ENCODE measurements at regions not wholly inside any gene's neighbourhood (a gene's known extent, or its start where the extent isn't known, plus 50 kb on each side); places are given as distances from the start of the nearest gene placed in this dataset.
"Not testable (repeated sequence)": the region's sequence is repeated elsewhere in the genome, so short reads cannot be mapped to it uniquely, and the experiment has no call there.

DNA sequence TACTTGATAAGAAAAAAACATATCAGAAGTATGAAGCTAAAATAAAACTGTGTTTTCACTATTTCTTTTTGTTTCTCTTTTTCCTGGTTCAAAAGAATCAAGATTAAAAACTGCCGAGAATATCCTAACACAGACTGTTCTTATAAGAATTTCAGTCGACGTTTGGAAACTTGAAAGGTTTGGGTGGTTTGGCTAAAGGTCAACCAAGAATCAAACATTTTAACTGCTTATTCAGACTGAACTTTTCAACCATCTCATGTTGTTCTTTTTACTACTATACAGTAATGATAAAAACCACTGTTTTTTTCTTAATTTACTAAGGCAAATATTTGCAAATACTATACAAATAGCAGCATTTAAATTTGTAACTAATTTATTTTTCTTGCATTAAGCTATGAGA lies 308.5 kb upstream of the TFPI start:
- ChIA-PET POLR2A (no interaction called here), CTCF (no interaction called here)

DNA sequence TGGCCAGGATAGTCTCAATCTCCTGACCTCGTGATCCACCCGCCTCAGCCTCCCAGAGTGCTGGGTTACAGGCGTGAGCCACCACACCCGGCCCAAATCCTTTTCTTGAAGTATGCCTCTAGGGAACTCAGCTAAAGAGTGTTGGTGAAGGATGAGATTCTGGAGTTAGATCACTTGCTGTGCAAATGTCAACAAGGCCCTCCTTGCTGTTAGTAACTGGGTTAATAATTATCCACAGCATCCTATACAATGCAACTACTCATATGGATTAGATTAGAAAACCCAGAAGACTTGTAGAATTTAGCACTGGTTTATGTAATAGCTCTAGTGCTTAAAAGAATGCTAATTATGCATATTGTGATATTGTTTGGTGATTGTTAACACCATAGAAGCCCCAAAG lies 310.8 kb upstream of the TFPI start:
- POLR2A ChIA-PET = no interaction called here
- CTCF ChIA-PET = no interaction called here

DNA sequence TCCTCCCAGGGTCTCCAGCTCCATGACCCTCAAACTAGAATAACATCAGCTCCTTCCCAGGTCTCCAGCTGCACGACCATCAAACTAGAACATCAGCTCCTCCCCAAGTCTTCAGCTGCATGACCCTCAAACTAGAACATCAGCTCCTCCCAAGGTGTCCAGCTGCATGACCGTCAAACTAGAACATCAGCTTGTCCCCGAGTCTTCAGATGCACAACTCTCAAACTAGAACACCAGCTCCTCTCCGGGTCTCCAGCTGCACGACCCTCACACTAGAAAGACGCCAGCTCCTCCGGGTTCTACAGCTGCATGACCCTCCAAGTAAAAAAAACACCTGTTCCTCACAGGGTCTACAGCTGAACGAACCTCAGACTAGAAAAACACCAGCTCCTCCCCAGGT lies 312.9 kb upstream of the TFPI start:
- POLR2A ChIA-PET = no interaction called here
- CTCF ChIA-PET = no interaction called here

DNA sequence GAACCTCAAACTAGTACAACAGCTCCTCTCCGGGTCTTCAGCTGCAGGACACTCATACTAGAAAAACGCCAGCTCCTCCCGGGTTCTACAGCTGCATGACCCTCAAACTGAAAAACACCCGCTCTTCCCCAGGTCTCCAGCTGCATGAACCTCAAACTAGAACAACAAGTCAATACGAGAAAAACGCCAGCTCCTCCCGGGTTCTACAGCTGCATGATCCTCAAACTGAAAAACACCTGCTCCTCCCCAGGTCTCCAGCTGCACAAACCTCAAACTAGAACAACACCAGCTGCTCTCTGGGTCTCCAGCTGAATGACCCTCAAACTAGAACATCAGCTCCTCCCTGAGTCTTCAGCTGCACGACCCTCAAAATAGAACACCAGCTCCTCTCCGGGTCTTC lies 315.0 kb upstream of the TFPI start:
- ChIA-PET CTCF (no interaction called here), POLR2A (no interaction called here)

DNA sequence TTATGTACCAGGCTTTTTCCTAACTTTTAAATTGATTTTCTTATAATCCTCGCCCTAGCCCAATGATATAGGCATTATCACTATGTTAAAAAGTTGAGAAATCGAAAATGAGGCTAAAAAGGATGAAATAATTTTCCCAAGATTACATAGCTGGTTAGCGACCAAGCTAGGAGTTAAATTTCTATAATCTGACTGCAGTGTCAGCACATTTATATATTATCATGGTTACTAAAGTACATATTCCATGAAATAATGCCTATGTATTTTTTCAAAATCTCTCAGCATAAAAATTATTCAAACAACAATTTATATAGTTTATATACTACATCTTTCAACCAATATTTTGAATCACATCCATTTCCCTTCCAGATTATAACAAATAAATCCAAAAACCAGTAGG lies 317.3 kb upstream of the TFPI start:
- POLR2A ChIA-PET = no interaction called here
- CTCF ChIA-PET = no interaction called here

DNA sequence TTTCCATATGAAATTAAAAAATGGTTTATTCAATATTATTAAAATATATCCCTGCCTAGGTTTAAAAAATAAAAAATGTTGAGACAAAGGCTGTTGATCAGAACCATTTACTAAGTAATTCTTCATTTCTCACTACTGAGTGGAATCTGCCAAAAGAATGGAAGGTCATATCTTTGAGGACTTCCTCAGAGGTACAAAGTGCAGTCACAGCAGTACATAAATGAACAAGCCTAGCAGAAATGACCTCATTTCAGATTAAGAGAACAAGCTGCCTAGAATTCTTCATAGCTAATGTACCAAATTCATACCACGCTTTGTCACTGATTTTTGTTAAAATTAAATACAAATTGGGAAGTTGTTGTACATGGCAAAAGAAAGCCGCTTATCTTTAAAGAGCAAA lies 318.9 kb upstream of the TFPI start:
- ChIA-PET CTCF (no interaction called here), POLR2A (no interaction called here)

DNA sequence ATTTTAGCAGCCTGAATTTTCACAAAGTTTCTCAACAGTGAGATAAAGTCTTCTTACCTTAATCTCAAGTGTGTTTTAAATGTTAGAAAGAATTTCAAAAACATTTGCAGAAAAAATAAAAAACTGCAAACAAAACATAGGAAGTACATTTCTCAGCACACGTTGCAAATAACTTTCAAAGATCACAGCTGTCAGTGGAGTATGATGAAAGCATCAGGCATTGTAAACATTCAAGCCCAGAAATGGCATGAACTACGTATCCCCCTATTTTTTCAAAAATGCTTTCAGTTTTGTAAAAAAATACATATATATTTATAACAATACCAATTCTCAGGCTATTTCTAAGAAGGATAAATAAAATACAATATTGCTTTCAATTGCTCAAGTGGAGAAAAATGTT lies 320.6 kb upstream of the TFPI start:
- POLR2A ChIA-PET = no interaction called here
- CTCF ChIA-PET = no interaction called here

DNA sequence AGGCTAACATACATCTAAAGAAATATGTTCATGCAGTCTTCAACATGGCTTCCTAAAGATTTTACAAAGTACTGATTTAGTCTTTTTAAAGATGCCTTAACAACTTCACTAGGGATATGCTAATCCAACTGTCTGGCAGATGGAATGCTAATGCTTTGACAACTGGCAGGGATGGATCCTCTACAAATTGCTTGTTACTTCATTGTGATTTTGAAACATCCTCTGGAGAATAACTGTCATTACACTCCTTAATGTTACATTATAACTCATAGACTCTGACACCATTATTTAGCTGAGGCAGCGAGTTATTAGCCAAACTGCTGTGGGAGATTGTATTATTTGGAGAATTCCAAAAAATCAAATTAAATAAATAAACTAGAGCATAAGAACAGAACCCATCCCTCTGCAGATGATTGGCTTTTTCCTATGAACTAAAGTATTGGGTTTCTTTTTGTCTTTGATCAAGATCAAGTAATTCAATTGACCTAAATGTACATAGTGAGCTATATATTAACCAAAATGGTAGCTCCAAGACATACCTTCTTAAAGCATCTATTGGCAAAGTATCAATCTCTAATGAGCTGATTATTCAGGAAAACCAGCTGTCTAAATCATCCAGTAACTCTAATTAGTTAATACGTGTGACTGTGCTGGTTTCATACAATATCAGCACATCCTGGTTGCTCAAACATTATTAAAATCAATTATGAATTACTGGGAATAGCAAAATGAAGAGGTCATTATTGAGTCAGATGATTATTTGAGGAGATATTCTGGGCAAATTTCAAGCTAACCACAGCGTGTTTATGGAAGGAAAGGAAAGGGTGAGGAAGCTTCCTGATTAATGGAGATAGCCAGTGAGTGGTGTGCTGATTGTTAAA lies 321.3 kb upstream of the TFPI start:
- ChIA-PET POLR2A (no interaction called here), CTCF (no interaction called here)

DNA sequence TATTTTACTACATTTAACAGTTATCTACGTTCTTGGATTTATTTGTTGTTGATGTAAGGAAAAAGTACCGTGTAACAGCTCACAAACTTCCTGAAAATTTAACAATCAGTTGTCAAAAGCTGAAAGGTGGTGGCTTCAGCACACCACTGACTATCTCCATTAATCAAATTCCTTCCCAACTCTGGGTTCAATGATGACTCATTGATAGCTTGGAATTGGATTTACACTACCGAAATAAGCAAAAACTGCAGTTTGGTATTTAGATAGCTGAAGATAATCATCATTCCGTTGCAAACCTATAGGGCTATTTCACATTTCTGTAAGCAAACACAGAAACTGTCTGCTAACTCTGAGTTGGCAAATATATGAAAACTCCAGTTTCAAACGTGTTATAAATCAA lies 322.3 kb upstream of the TFPI start:
- POLR2A ChIA-PET = no interaction called here
- CTCF ChIA-PET = no interaction called here

DNA sequence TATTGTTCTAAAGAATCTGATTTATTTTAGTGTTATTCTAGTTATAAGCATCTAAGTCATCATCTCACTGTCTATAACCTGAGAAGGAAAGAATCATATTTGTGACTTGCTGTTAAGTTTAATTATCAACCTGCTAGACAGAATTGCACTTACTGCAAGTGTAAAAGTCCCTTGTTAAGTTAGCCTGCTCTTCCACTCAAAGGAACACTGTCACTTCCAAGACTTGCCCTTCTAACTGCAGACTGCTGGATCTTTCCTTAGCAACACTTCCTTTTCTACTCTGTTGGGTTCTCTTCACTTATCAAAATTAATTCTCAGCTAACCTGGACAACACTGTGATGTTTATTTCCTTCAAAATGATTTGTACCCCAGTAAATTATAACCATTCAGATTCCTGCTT lies 323.2 kb upstream of the TFPI start:
- ChIA-PET CTCF (no interaction called here), POLR2A (no interaction called here)

DNA sequence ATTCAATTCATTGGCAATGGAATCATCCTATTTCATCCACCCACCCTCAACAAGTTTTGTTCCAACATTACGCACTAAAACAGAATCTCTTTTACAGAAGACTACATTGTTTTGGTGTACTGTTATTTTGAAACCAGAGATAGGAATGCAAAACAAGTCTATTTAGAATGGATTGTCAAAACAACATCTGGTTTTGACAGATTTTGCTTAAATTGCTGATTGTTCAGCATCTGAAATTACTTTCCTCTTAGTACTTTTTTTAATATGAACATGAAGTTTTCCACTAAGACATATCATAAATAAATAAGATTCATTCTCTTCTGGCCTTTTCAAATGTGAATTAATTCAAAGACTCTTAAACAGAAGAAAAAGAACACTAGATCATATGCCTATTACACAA lies 323.9 kb upstream of the TFPI start:
- ChIA-PET POLR2A (no interaction called here), CTCF (no interaction called here)

DNA sequence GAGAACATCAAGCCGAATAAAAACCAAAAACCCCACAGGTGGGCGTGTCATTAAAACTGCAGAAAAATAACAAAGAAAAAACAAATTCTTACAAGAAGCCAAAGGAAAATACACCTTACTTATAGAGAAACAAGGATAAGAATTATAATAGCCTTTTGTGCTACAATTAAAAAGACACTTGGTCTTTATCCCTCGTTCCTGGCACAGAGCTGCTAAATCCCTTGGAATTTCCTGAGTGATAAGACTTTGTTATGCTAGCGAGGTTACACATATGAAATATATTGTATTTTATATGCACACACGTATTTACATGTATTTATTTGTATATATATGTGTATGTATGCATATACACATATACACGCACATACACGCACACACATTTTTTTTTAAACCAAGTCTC lies 325.3 kb upstream of the TFPI start:
- ChIA-PET CTCF (no interaction called here), POLR2A (no interaction called here)

DNA sequence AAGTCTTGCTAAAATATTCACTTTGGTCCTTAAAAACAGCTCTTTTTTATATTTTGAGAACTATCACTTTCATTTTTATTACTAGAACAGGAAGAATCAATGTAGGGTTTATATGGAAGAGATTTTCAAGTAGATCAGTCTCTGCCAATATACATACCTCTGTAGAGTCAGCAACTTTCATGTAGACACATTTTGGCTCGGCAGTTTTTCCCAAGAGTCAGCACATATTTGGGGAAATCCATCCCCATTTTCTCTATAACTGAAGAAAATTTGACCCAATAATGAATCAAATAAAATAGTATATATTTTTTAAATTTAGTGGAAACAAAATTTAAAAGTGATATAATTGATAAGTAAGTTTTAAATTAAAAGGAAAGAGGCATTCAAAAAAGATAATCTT lies 329.8 kb upstream of the TFPI start:
- ChIA-PET POLR2A (no interaction called here), CTCF (no interaction called here)

DNA sequence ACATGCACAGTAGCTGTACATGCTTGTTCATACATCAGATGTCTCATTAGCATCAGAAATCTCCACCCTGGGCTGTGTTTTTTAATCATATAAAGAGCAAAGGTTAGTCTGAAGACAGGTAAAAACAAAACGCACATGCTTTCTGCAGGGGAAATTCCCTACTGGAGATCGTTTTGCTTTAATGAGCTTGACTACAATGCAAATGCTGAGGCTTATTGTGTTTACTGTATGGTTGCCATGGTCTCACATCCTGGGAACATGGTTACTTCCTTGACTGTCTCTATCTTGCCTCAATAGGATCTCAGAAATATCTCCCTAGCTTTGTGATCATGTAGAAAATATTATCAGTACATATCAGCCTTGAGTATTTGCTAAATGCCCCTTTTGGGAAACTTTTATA lies 336.5 kb upstream of the TFPI start:
- ChIA-PET CTCF (no interaction called here), POLR2A (no interaction called here)

DNA sequence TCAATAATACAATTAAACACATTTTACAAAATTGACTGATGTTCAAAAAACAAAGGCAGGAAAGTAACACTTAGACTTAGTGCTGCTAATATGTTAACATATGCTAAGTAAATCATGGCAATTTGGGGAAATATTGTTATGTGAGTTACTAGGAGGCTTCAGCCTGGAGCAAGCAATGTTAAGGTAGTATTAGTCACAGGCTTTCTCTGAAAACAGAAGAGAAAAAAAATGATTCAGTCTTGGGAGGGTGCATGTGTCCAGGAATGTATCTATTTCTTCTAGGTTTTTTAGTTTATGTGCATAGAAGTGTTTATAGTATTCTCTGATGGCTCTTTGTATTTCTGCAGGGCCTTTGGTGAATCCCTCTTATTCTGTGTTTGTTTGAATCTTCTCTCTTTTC lies 345.8 kb upstream of the TFPI start:
- ChIA-PET POLR2A (no interaction called here), CTCF (no interaction called here)

DNA sequence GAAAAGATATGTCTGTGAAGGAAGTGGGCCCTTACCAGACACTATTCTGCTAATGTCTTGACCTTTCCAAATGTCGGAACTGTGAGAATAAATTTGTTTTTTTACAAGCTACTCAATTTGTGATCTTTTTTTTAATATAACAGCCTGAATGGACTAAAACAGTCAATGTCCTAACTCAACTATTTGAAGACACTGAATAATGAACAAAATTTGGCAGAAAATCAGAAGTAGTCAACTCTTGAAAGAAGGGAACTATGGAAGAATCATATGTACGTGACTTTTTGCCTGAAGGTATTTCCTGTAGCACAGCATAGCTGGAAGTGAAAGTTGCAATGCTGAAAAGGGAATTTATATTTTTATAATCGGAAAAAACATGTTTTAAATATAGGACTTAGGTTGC lies 351.8 kb upstream of the TFPI start:
- ChIA-PET POLR2A (no interaction called here), CTCF (no interaction called here)

DNA sequence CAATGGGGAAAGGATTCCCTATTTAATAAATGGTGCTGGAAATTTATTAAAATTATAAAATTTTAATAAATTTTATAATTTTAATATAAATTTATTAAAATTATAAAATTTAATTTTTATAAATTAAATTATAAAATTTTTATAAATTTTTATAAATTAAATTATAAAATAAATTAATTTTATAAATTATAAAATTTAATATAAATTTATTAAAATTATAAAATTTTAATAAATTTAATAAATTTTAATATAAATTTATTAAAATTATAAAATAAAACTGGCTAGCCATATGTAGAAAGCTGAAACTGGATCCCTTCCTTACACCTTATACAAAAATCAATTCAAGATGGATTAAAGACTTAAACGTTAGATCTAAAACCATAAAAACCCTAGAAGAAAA lies 356.7 kb upstream of the TFPI start:
- CTCF ChIA-PET, POLR2A ChIA-PET: not testable (repeated sequence)

DNA sequence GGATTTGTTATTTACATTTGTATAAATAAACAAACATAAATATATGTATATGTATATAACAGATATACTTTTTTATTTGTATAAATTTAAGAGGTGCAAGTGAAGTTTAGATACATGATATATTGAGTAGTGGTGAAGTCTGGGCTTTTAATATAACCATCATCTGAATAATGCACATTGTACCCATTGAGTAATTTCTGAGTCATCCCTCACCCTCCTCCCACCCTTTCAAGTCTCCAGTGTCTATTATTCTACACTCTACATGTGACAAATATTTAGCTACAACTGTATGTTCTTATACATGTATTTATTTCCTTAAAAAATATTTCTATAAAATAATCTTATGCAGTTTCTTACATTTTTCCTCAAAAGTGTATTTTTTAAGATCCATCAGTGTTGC lies 358.7 kb upstream of the TFPI start:
- CTCF ChIA-PET = no interaction called here
- POLR2A ChIA-PET = no interaction called here

DNA sequence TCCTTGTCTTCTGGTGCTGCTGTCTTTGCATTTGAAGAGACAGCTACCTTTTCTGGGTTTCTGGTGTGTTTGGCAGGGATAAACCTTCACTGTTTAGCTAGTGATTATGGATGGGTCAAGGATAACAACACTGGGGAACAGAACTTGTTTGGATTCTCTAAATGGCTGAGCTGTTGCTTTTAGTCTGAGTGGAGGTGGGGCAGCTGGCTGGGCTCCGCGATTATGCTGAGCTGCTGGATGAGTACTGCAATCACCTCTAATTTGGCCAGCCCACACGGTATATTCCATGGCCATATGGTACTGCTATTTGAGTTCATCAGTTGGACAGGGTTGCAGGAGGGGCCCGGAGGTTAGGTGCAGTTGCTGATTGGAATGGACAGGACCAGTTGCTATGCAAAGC lies 361.6 kb upstream of the TFPI start:
- ChIA-PET CTCF (no interaction called here), POLR2A (no interaction called here)

DNA sequence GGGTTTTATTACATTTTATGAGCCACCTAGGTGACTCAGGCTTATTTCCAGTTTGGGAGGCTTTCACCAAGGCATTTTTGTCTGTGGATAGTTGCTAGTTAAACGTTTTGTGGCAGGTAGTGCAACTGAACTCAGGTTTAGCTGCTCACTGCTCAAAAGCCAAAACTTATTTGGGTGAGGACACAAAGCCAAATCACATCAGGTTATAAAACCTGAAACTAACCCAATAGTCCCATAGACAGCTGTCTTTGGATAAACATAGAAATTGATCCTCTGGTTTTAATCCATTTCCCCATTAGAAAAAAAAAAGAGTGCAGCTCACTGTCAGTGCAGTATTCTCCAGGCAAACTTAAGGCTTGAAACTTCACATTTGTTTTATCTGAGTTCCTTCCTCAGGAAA lies 362.6 kb upstream of the TFPI start:
- ChIA-PET CTCF (no interaction called here), POLR2A (no interaction called here)

DNA sequence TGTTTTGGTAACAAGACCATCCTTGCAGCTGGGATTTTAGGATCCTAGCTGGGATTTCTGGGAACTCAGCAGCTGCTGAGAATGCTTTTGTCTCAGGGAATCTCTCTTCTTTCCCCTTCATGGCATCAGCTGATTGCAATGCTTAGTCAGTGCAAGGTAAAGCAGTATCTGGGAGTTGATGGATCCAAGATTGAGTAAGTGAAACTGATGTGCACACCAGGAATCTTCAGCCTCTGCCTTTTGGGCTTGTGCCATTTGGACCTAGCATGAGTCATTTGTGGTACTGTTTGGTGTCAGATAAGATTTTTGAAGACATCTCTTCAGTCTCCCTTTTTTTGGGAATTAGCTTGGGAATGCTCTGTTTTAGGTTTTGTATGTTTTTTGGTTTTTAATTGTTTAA lies 363.3 kb upstream of the TFPI start:
- ChIA-PET CTCF (interaction anchor here (0.6 kb wide), 1 partner anchor 877 kb away, joined by 3 read pairs; no protein-coding TSS in a partner anchor), POLR2A (no interaction called here)

DNA sequence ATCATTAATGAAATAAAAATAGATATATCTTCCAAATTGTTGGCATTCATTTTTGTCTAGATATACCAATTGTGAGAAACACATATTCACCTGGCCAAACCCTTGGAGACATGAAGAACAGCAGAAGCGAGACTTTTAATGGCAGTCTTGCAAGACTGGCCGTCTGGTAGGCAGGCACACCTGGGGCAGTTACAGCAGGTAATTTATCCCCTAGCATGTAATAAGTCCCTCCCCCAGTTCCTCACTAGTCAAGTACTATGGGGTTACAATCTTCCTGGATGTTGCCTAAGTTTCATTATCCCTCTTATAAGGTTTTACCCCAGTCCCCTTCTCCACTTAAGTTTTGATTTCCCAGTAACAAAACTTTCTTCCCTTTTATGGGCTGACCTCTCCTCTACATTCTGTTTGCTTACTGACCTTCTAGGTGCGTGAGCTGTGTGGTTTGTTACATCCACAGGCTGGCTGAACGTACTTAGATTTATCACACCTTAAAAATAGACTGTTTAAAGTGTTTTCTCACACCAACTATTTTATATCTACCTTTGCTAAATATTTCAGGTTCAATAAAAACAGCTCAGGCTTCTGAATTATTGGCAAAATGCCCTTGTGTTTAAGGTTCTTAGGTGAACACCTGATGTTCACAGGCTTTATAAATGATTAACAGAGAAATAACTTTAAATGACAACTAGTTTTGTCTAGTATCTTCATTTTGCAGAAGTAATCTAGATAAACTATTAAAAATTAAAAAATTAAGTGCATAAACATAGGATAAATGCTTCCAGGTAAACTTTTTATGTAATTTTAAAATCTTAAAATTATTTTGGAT lies 365.0 kb upstream of the TFPI start:
- ChIA-PET CTCF (no interaction called here), POLR2A (no interaction called here)

All from activated CD8-positive, alpha-beta memory T cell treated with anti-CD3 and anti-CD28 coated beads for 36 hours (primary cell).